ENCODE measurements at regions not wholly inside any gene's neighbourhood (a gene's known extent, or its start where the extent isn't known, plus 50 kb on each side); places are given as distances from the start of the nearest gene placed in this dataset.

DNA sequence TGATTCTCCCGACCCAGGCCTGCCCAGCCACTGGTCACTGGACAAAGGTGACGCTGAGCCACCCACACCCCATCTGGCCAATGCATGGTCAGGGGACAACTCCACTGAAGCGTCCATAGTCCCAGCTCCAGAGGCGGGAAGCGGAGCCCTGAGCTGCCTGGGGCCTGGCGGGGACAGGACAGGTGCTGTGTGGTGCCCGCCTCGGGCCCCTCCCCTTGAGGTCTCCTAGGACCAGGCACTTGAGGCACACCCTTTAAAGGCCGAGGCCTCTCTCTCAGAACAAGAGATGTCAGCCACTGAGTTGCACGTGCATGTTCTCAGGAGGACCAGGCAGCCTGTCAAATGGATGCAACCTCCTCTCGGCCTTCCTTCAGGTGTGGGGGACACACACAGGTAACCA lies 52.5 kb upstream of the PPP2R2D start:
- DNase-seq (ENCODE audit: low read depth in 2 of 2), result no peak
- TF ChIP-seq, protein P1, sequence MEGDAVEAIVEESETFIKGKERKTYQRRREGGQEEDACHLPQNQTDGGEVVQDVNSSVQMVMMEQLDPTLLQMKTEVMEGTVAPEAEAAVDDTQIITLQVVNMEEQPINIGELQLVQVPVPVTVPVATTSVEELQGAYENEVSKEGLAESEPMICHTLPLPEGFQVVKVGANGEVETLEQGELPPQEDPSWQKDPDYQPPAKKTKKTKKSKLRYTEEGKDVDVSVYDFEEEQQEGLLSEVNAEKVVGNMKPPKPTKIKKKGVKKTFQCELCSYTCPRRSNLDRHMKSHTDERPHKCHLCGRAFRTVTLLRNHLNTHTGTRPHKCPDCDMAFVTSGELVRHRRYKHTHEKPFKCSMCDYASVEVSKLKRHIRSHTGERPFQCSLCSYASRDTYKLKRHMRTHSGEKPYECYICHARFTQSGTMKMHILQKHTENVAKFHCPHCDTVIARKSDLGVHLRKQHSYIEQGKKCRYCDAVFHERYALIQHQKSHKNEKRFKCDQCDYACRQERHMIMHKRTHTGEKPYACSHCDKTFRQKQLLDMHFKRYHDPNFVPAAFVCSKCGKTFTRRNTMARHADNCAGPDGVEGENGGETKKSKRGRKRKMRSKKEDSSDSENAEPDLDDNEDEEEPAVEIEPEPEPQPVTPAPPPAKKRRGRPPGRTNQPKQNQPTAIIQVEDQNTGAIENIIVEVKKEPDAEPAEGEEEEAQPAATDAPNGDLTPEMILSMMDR (IDR thresholded peaks at IDR 0.05; ENCODE audit: low read depth, low read length), result no peak
- H3K4me3 ChIP-seq (replicated peaks in 1 of 2; ENCODE audit: low read depth in 2 of 2, low read length in 2 of 2), result no peak overlapping the region

DNA sequence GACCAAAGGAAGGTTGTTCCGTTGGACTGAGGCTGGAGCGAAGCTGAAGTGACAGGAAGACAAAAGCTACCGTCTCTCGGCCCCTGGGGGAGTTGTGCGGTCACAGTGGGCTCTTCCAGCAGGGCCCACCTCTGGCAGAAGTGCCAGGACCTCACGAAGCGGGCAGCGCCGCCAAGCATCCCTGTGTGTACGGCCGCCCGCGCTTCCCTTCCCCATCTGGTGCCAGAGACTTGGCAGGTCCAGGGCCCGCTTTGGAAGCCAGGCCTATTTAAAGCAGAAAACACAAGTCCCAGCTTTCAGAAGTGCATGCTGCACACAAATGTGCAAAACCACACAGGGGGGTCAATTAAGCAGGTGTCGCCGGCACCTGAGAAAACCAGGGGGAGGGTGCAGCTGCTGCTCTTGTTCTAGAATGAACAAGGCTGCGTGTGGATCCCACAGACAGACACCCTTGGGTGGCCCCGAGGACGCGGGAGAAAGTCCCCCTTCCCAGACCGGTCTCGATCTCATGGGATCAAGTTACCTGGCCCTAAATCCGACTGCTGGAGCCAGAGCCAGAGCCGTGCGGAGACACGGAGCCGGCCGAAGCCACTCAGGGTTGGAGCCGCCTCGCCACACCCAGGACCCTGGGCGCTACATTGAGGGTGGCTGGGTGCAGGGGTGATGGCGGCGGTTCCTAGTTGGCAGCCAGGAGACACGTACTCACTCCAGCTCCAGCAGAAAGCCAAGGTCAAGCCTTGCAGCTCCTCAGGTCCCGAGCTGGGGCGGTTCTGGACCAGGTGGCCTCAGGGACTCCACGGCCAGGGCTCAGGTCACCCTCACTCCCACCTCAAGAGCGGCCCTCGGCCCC lies 51.8 kb upstream of the PPP2R2D start:
- no peak for DNase-seq (ENCODE audit: low read depth in 2 of 2)
- TF ChIP-seq, protein P1 (IDR thresholded peaks at IDR 0.05; ENCODE audit: low read depth, low read length), result no peak
- H3K4me3 ChIP-seq (replicated peaks in 1 of 2; ENCODE audit: low read depth in 2 of 2, low read length in 2 of 2), result no peak overlapping the region

DNA sequence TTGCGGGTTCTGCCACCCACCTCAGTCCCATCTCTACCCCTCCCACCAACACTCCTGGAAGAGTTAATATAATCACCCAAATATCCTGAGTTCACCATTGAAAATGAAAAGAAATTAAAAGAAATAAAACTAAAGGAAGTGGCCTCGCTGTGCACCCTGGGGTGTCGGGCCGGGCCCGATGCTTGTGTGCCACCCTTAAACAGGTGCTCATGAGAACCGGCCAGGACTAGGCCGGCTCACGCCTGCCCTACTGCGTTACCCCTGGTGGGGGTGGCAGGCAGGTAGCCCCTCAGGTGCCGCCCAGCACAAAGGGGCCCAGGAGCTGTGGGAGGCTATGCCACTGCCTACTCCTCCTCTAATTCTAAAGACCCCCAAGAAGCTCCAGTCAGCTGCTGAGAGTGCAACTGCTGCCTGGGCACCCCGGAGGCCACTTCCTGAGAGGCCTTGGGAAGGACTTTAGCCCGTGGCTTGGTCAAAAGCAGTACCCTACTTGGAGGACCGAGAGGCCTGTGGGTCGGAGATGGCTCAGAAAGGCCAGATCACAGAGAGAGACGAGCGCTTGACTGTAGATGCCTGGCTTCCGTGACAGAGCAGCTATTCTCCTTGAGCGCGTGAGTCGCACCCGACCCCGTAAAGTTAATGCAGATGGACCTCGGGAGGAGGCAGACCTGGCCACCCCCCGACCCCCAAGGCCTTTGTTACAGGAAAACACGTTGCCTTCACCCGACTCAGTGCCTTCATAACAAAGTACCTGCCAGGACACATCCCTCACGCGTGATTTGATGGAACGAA lies 51.0 kb upstream of the PPP2R2D start:
- no peak for DNase-seq (ENCODE audit: low read depth in 2 of 2)
- TF ChIP-seq, protein P1 (IDR thresholded peaks at IDR 0.05; ENCODE audit: low read depth, low read length), result no peak

DNA sequence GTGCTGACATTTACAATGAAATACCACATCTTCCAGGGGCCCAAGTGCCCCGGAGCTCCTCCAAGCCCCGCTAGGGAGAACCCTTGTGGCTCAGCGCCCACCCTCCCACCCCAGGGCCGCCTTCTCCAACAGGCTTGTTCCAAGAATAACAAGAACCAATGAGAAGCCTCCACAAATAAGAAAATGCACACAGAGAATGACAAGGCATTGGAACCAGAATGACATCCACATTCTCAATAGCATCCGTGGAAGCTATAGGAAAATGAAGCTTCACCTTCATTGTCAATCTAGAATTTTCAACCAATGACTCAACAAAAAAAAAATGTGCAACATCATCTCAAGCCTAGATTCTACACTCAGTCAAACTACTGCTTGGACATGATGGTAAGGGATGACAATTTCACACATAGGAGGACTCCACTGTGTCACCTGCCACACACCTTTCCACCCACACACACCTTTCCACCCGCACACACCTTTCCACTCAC lies 50.4 kb upstream of the PPP2R2D start:
- TF ChIP-seq, protein P1 (IDR thresholded peaks at IDR 0.05; ENCODE audit: low read depth, low read length), result no peak
- DNase-seq (ENCODE audit: low read depth in 2 of 2), result peak in 1 of 2 donors; percentile 6
- H3K4me3 ChIP-seq (replicated peaks in 1 of 2; ENCODE audit: low read depth in 2 of 2, low read length in 2 of 2), result no peak overlapping the region

More for the DNA sequence above, 51.0 kb upstream of the PPP2R2D start:
- H3K4me3 ChIP-seq (replicated peaks in 1 of 2; ENCODE audit: low read depth in 2 of 2, low read length in 2 of 2), result no peak overlapping the region

All from cardiac fibroblast (primary cell).